HEK293T (cell line): ENCODE measurements at regions not wholly inside any gene's neighbourhood (a gene's known extent, or its start where the extent isn't known, plus 50 kb on each side); places are given as distances from the start of the nearest gene placed in this dataset.

Source experiments
- CTCF ChIA-PET: fragments of 350-600 bp; formaldehyde crosslinking; extraction: SDS; loops from one replicate; lab custom pipeline; 2021; ENCODE audit warnings: antibody characterized with exemption, inconsistent platforms; lab: Yijun Ruan, JAX
- POLR2A ChIA-PET: fragments of 350-600 bp; formaldehyde crosslinking; extraction: SDS; loops from one replicate; lab custom pipeline; 2020; ENCODE audit warnings: antibody characterized with exemption, inconsistent platforms; lab: Yijun Ruan, JAX
- DNase-seq: peaks from one replicate; pipeline ENCODE4 v3.0.0; 2012; ENCODE audit warnings: mixed read lengths; ENCODE audit errors: extremely low spot score
- ARNT ChIP-seq: fragments of 450-650 bp; IDR thresholded peaks from 2 replicates; pipeline ENCODE4 v1.6.1; 2017; ENCODE audit warnings: mild to moderate bottlenecking
- BHLHE40 ChIP-seq: fragments of 450-650 bp; IDR thresholded peaks from 2 replicates; pipeline ENCODE4 v1.6.1; 2016; ENCODE audit warnings: mild to moderate bottlenecking, moderate library complexity, borderline replicate concordance
- CTBP1 ChIP-seq: fragments of 450-650 bp; IDR thresholded peaks from 2 replicates; pipeline ENCODE4 v1.6.1; 2016; ENCODE audit warnings: borderline replicate concordance
- ELF4 ChIP-seq: fragments of 450-650 bp; IDR thresholded peaks from 2 replicates; pipeline ENCODE4 v1.6.1; 2017; ENCODE audit warnings: antibody characterized with exemption
- FOXA1 ChIP-seq: fragments of 450-650 bp; IDR thresholded peaks from 2 replicates; pipeline ENCODE4 v1.6.1; 2016; ENCODE audit warnings: mild to moderate bottlenecking
- FOXK2 ChIP-seq: fragments of 450-650 bp; IDR thresholded peaks from 2 replicates; pipeline ENCODE4 v1.6.1; 2016; ENCODE audit warnings: mild to moderate bottlenecking
- FOXM1 ChIP-seq: fragments of 450-650 bp; IDR thresholded peaks from 2 replicates; pipeline ENCODE4 v1.6.1; 2017; ENCODE audit warnings: mild to moderate bottlenecking, borderline replicate concordance
- HDGF ChIP-seq: fragments of 450-650 bp; IDR thresholded peaks from 2 replicates; pipeline ENCODE4 v1.6.1; 2017; ENCODE audit warnings: antibody characterized with exemption, borderline replicate concordance
- L3MBTL2 ChIP-seq: fragments of 450-650 bp; conservative IDR thresholded peaks from 2 replicates; pipeline ENCODE4 v1.6.1; 2016; ENCODE audit warnings: mild to moderate bottlenecking
- LEF1 ChIP-seq: fragments of 450-650 bp; IDR thresholded peaks from 2 replicates; pipeline ENCODE4 v1.6.1; 2017; ENCODE audit warnings: mild to moderate bottlenecking, borderline replicate concordance
- NFRKB ChIP-seq: fragments of 450-650 bp; IDR thresholded peaks from 2 replicates; pipeline ENCODE4 v1.6.1; 2016; ENCODE audit warnings: mild to moderate bottlenecking, moderate library complexity
- SP1 ChIP-seq: fragments of 450-650 bp; IDR thresholded peaks from 2 replicates; pipeline ENCODE4 v1.6.1; 2017
- SUZ12 ChIP-seq: fragments of 450-650 bp; IDR thresholded peaks from 2 replicates; pipeline ENCODE4 v1.6.1; 2016; ENCODE audit warnings: mild to moderate bottlenecking
- TARDBP ChIP-seq: fragments of 450-650 bp; IDR thresholded peaks from 2 replicates; pipeline ENCODE4 v1.6.1; 2016
- ZNF384 ChIP-seq: fragments of 450-650 bp; IDR thresholded peaks from 2 replicates; pipeline ENCODE4 v1.6.1; 2016
- TF ChIP-seq, protein P1 (sequence below): fragments of 450-650 bp; IDR thresholded peaks from 2 replicates; pipeline ENCODE4 v1.6.1; 2016

DNA sequence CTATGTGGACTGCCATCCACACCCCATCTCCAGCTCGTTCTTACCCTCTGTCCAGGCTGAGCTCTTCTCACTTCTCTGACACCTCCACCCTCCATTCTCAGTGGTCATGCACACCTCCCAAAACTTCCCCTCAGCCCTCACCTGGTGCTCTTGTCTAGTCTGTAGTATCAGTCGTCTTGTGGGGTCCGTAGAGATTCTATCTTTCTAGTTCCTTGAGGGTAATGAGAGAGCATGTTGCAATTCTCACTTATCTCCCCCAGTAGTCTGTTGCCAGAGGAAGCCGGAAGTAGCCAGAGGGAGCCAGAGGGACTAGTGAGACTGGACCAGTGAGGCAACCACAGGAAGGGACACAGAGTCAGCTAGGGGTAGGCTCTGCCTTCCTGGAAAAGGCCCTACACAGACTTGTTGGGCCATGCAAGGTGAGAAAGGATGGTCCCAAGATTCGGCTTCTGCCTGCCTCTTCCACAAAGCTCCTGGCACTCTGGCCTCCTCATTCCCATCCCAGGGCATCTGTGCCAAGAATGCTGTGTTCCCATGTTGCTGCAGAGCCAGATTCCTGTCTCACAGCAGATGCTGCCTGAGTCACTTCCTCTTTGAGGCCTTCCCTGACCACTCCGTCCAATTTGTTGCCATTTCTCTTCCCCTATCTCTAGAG is 50.6 kb upstream of the DUSP5 start:
- TF ChIP-seq FOXK2 (no peak), ELF4 (no peak), SP1 (no peak), BHLHE40 (no peak), L3MBTL2 (no peak), TARDBP (no peak), CTBP1 (no peak), HDGF (no peak), NFRKB (no peak), FOXM1 (no peak), ZNF384 (no peak)
- TF ChIP-seq, protein P1, sequence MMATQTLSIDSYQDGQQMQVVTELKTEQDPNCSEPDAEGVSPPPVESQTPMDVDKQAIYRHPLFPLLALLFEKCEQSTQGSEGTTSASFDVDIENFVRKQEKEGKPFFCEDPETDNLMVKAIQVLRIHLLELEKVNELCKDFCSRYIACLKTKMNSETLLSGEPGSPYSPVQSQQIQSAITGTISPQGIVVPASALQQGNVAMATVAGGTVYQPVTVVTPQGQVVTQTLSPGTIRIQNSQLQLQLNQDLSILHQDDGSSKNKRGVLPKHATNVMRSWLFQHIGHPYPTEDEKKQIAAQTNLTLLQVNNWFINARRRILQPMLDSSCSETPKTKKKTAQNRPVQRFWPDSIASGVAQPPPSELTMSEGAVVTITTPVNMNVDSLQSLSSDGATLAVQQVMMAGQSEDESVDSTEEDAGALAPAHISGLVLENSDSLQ = no peak
- DNase-seq = no peak
- CTCF ChIA-PET = no interaction called here
- POLR2A ChIA-PET = no interaction called here

DNA sequence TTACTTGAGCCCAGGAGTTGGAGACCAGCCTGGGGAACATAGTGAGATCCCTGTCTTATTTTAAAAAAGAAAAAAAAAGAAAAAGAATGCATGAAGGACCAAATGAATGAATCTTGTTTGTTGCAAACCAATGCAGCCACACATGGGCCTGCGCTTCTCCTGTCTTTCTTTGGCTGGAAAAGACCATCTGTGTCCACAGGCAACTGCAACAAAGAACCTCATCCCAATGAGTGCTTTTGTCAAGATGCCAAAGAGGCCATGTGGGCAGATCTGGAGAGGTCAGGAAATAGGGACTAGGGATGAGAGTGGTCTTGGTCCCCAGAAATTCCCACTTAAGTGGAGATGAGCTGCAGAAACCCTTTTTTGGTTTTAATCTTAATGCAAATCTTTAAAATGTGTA is 49.8 kb upstream of the DUSP5 start:
- no peak for DNase-seq
- ChIA-PET POLR2A (no interaction called here), CTCF (no interaction called here)
- TF ChIP-seq L3MBTL2 = no peak
- no peak for TF ChIP-seq BHLHE40
- no peak for TF ChIP-seq FOXM1
- no peak for TF ChIP-seq FOXA1
- no peak for TF ChIP-seq SP1
- no peak for TF ChIP-seq ARNT
- no peak for TF ChIP-seq SUZ12
- no peak for TF ChIP-seq ELF4
- no peak for TF ChIP-seq LEF1
